HG03175 (cell line): ENCODE measurements at regions not wholly inside any gene's neighbourhood (a gene's known extent, or its start where the extent isn't known, plus 50 kb on each side); places are given as distances from the start of the nearest gene placed in this dataset.

Experiments
- ATAC-seq: cut with Tn5 transposase; IDR thresholded peaks from one replicate; pipeline ENCODE4 v1.9.1; 2021; ENCODE audit warnings: mild to moderate bottlenecking, moderate library complexity; ENCODE audit not compliant: unreplicated experiment

DNA sequence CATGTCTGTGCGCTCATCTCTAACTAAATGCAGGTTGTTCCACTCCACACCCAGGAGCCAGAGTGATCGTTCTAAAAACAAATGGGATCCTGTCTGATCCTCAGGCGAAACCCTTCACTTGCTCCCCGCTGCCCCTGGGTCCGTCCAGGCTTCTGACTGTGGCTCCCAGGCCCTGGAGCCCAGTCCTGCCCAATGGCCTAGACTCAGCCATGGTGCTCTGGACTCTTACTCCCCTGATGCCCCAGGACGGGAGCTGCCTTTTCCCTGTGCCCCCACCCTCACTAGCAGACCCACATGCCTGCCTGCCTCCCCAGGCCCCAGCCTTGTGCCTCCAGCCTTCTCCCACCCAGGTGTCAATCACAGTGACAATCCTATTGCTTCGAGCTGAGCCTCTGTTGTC is 256.7 kb downstream of the BMP7 start:
- ATAC-seq: no peak

DNA sequence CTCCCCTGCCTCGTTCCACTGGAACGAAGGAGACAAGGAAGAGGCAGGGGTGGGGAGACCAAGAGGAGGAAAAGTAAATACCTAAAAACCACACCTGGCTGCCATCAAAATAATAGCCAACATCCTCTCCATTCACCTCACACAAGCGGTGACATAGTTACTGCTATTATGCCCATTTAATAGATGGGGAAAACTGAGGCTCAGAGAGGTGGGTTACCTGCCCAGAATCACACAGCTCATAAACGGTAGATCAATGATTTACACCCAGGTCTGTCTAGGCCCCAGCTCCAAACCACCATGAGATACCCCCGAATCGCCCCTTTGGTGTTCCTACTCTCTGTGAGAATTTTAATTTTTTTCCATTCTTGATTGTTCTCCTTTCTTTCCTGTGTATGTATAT is 253.8 kb downstream of the BMP7 start:
- ATAC-seq: no peak

DNA sequence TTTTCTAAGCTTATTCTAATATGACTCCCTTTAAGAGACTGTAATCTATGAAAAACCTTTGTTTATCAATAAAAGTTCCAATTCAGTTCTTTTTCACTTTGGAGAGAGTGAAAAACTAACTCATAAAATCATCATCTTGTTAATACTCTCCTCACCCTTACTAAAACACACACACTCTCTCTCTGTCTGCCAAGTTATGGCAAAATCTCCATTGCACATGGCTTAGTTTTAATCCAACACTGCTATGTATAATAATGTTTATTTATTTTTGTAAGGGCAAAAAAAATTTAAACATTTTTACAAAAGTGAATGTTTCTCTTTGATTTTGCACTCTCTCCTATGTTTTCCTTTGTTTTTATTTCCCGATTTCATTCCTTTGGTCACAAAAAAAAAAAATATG is 253.2 kb downstream of the BMP7 start:
- ATAC-seq: no peak

DNA sequence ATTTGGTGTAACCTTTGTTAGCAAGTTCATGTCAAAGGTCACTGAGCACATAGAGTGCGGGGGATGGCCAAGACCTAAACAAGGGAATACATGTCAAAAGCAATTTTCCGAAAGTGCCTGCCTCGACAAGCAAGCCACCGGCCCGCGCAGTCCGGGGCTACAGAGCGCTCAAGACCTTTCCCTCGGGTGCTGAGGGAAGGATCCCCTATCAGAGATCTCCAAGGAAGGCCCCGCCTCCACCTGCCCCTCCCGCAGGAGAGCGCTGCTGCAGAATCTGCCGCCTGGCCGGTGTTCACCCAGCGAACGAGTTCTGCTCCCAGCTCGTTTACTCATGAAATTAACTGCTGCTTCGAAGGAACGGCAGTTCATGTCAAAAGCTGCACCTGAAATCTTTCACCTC is 252.7 kb downstream of the BMP7 start:
- no peak for ATAC-seq

DNA sequence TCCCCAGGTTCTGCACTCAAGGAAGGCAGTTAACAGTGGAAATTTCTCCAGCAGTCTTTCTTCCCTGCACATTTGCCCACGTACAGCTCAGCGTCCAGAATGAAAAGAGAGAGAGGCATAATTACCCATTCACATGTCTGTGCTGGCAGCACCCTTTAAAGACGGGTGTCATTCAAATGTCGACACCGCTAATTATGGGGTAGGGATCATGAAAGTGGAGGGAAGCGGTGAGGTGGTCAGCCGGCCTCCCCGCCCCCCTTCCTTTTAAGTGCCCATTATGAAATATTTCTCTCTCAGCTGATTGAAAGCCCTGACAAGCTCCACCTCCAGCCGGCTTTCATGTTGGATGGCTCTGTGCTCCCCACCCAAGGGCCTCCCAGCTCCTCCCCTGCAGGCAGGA is 246.1 kb downstream of the BMP7 start:
- ATAC-seq: no peak

DNA sequence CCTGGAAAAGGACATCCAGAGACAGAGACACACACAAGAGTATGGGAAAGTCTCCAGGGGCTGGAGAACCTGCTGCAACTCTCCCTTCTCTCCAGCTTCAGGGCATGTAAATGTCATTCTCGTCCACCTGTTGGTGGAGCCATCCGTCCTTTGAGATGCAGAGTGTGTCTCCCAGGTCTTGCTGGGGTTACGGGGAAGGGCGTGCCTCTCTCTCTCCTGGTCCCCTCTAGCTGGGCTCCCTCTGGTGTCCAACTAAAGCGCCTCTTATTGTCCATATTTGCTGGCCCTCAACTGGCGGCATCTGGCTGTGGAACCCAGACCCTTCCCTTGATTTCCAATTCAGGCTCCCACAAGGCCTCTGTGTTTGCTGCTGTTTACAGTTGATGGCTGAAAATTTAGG is 244.1 kb downstream of the BMP7 start:
- ATAC-seq: no peak

DNA sequence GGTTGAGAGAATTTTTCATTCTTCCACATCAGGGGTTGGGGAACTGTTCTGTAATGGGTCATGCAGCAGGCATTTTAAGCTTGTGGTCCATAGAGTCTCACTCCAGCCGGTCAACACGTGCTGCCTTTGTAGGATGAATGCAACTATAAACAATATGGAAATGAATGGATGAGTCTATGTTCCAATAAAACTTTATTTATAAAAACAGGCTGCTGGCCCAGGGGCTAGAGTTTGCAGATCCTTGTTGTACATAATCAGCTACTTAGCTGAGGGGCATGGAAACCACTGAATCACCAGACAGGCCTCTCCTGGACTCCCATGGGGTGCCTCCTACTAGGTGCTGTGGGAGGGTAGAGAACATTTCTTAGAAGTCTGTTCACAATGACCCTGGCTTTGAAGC is 243.4 kb downstream of the BMP7 start:
- no peak for ATAC-seq

DNA sequence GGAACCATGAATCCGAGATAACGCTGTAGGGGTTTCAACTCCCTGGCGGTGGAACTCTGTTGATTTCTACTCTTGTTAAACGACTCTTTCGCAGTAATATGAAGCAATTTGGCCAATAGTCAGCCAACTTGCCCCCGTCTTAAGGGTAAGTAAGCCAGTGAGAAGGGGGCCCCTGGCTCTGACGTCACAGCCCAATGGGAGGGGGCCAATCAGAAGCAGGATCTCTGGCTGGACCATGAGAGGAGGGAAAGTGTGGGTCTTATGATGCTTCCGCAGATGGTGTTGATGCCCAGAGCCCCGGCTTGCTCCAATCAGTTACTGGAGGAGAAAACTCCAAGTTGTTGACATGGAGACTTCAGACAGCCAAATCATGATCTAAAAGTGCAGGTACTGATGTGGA is 242.4 kb downstream of the BMP7 start:
- no peak for ATAC-seq

DNA sequence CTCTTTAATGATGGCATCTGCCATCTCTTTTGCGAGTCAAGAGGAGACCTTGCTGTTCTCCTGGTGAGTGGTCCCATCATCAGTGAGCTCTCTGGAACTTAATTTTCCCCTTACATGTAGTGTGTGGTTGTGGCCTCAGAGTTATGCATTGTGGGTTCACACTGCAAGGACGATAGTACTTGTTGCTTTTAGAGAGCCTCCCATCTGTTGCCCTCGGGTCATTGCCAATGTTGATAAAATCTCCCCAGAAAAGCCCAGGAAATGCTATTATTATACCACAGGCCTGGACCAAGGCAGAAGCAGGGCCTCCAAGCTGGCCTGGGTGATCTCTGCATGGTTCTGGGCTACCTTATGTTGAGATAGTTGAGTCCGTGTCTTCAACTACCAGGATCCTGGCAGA is 241.6 kb downstream of the BMP7 start:
- ATAC-seq: no peak

DNA sequence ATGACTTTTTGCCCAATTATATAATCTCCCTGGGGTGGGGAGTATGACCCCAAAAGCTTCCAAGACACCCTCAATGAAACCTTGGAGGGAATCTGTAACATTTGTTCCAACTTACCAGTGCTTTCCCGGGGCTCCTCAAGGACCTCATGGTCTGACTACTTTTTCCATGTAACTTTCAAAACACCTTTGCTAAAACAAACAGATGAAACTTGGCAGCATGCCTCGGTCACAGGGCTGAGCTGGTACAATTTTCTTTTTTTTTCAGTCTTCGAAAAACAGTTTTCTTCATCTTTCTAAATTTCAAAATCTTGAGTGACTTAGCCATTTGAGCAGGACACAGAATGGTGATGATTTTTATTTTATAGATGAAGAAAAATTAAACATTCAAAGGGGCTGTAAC is 241.2 kb downstream of the BMP7 start:
- ATAC-seq: no peak

DNA sequence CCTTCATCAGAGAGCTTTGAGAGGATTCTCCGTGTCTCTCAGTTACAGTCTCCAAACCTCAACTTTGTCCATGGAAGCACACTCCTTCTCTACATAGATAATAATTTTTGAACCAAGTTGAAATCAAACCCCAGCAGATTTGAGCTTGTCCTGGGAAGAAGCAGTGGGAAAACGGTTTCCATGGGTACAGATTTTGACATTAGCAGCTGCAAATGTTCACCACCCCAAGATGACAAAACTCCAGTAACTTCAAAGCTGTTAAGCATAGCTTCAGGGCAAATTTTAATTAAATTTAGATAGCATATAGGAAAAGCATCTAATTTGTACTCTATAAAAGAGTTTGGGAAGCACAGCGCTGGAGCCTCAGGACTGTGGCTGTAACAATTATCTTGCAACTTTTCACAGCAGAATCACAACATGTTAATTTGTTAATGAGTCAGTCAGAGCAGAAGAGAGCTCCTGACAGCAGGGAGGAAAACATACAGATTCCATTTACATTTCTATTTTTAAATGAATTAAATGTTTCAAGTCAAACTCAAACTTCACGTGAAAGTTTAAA is 240.7 kb downstream of the BMP7 start:
- ATAC-seq: no peak

DNA sequence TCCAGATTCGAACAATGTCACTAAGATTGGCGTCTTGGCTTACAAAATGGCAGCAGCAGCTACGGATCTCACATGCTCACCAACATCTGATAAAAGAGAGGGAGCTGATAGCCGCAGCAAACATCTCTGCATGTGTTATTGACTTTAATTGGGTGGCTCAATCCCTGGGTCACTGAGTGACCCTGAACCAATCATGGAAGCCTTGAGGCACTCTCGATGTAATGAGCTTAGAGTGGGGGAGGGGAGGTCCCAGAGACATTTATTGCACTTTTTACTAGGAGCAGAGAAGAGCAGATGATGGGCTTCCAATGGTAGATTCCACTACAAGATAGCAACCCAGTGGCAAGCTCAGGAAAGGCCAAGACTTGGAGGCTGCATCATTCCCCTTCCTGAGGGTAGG is 238.7 kb downstream of the BMP7 start:
- ATAC-seq: no peak

DNA sequence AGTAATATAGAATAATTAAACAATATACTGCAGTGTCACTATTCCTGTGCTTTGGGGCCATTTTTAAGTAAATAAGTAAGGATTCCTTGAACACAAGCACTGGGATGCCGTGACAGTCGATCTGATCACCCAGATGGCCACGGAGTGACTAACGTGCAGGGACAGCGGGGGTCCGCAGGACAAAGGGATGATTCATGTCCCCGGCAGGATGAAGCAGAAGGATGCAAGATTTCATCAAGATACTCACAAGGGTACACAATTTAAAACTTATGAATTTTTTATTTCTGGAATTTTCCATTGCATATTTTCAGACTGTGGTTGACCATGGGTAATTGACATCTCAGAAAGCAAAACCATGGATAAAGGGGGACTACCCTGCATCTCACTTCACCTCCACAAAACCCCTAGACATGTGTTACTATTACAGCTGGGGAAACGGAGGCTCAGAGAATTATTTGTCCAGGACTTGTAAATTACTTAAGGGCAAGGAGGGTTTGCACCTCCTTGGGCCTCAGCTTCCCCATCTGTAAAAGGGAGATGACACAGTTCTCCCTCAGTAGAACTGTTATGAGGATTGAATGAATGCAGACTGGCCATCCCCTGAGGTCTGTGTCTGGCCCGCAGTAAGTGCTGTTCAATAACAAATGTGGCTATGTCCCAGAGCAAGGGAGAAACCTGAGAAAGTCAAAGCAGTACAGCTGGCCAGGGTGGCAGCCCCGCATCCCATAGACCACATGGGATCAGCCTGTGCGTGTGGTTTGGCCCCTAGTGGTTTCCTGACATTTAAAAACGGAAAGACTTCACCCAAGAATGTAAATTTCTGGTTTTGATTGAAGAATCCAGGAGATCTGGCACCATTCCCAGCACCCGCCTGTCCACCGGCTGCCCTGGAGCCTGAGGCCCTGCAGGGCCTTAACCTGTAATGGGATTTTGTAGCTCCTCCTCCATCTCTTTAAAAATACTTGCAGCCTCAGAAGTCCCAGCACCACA is 235.5 kb downstream of the BMP7 start:
- no peak for ATAC-seq

DNA sequence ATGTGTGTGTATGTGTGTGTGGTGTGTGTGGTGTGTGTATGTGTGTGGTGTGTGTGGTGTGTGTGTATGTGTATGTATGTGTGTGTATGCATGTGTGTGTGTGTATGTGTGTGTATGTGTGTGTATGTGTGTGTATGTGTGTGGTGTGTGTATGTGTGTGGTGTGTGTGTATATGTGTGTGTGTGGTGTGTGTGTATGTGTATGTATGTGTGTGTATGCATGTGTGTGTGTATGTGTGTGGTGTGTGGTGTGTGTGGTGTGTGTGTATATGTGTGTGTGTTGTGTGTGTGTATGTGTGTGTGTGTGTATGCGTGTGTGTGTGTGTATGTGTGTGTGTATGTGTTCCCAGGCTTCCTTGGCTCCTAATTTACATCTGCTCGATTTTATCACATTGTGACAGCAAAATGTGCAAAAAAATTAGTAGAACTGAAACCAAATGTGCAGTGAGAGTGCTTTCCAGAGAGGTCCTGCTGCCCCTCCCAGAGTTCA is 234.5 kb downstream of the BMP7 start:
- ATAC-seq: no peak

DNA sequence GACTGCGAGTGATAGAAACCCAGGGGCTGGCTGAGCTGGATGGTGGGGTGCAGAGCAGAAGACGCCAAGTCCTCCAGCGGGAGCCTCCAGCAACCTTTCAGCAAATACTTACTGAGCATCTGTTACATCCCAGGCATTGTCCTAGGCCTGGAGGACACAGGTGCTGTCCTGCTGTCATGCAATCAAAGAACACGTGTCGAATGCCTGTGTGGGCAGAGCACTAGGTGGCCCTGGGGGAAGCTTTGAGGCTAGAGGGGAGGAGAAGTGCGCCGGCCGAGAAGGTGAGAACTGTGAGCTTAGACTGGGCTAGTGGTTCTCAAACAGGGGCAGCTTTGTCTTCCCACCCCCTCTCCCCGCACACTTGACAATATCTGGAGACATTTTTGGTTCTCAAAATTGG is 233.6 kb downstream of the BMP7 start:
- no peak for ATAC-seq

DNA sequence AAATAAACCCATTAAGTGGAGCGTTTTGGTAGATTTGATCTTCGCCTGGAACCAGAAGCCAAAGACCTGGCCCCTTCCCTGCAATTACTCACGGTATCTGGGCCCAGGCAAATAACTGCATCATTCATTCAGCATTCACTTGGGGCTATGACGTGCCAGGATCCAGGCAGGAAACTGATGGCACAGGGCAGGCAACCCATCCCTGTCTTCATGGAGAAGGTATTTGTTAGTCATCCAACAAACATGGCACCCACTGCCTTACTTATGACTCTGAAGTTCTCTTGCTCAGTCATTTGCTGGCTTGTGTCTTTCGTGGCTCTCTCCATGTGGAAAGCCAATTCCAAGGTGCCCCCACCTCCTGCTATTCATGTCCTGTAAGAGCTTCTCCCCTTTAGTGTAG is 232.4 kb downstream of the BMP7 start:
- no peak for ATAC-seq

DNA sequence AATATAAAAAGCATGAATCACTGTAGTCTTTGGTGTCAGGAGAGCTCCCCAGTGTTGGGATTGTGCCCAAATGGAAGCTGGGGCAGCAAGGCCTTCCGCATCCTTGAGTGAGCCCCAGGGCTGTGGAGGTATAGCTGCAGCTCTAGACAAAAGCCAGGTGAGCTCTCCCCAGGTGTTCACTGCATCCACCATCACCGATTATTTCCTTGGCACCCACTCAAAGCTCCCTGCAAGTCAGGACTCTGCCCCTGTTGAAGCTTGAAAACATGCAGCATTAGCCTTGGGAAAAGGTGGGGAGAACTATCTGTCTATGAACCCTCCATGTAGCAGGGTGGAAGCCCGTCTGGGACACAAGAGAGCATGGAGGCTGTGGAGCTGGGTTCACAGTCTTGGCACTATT is 228.8 kb downstream of the BMP7 start:
- no peak for ATAC-seq

DNA sequence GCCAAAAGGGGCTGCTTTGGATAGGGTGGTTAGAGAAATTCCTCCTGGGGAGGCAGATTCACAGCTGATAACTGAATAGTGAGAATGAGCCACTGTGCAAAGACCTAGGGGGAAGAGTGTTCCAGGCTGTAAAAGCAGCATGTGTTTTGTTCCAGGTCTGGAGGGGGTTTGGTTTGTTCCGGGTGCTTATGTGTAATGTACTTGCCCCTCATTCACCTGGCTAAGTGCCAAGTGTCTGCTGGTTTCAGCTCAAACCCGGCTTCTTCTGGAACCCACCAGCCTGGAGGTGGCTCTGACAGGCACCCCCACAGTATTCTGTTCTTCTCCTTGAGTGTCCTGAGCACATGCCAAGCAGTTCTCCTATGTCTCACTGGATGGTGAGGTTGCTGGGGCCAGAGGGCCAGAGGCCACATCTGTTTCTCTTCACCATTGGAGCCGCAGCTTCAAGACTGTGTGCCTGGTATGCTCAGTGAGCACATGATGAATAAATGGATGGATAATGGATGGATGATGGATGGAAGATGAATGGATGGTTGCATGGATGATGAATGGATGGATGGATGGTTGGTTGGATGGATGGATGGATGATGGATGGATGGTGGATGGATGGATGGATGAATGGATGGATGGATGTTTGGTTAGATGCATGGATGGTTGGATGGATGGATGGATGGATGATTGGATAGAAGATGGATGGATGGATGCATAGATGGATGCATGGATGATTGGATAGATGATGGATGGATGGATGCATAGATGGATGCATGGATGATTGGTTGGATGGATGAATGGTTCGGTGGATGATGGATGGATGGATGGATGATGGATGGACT is 227.6 kb downstream of the BMP7 start:
- ATAC-seq: no peak

DNA sequence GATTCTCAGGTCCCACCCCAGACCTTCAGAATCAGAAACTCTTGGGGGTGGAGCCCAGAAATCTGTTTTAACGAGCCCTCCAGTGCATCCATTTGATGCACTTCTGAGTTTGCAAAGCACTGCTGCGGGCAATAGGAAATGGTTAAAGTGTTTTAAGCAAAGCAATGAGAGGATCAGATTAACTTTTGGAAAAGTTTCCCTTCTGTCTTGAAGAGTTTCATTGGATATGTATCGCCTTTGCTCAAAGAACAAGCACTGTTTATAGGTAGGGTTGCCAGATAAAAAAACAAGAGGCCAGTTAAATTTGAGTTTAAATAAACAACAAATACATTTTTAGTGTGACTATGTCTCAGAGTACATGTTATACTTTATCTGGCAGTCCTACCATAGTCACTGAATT is 226.0 kb downstream of the BMP7 start:
- ATAC-seq: no peak

DNA sequence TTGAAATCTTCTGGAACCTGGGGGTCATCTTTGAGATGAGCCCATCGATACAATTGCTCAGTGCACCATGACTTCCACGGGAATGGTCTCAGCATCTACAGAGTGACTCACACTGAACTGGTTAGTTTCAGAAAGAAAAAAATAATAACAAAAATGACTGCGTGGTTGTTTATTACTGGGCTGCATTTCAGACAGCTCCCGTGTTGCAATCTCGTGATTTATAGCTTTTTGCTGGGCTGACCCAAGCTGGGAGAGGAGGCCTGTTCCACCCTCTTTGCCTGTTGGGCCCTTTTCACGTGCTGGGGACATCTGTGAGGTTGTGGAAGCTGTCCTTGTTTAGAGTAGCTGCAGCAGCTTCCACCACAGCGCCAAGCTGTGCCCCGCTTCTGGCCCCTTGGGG is 225.5 kb downstream of the BMP7 start:
- ATAC-seq: no peak

DNA sequence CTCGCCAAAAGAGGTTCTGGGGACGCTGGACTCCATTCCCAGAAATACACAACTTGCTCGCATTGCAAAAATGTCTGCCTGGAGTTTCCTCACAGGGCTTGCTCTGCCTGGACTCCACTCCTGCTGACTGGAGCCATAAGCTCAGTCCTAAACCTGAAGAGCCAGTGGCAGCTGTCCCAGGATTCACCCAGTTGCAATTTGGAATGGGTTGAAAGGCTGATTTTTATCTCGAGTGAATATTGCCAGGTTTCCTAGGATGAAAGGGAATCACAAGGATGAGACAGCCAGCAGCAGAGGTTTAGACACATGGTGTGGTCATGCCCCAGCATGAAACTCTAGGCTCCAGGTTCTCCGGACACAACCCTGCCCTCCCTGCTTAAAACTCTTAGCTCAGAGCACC is 223.3 kb downstream of the BMP7 start:
- ATAC-seq: no peak
